HCT116 (cell line): ENCODE measurements at regions not wholly inside any gene's neighbourhood (a gene's known extent, or its start where the extent isn't known, plus 50 kb on each side); places are given as distances from the start of the nearest gene placed in this dataset.

Experiments
- ATAC-seq: fragments of 200-7000 bp; cut with Tn5 transposase; 2 replicates; pipeline ENCODE4 v1.9.1; 2020; ENCODE audit warnings: mild to moderate bottlenecking, moderate library complexity
- BruUV-seq: library from RNA; stranded (reverse); fragments of 400-500 nt; replicated peaks from 2 replicates; lab custom pipeline; 2021; lab: Mats Ljungman, UMichigan
- CTCF ChIA-PET: fragments of 300-600 bp; sonication (Branson Sonifier 250); formaldehyde crosslinking; loops from one replicate; lab custom pipeline; 2021; ENCODE audit warnings: antibody characterized with exemption; lab: Charles Lee
- POLR2A ChIA-PET: fragments of 300-600, 350-600 bp; sonication (Branson Sonifier 250); formaldehyde crosslinking; loops from one replicate; lab custom pipeline; 2021; ENCODE audit warnings: antibody characterized with exemption; lab: Charles Lee
- RAD21 ChIA-PET, 2 experiments: fragments of 300-600 bp; sonication (Branson Sonifier 250); formaldehyde crosslinking; loops; one replicate each; lab custom pipeline; 2023; ENCODE audit warnings: low total read pairs in 2 of 2; ENCODE audit not compliant: uncharacterized antibody in 2 of 2, unreplicated experiment in 2 of 2, low non-redundant PET in 1 of 2; lab: Charles Lee
- DNase-seq: peaks from one replicate; pipeline ENCODE4 v3.0.0-alpha.2; 2010; ENCODE audit warnings: low read depth, low spot score
- H2AFZ ChIP-seq: fragments of 200-600 bp; shearing (Covaris generic), sonication (generic); 2 replicates; pipeline ENCODE4 v1.6.1; 2017; ENCODE audit warnings: low read depth, mixed run types, mixed read lengths, antibody characterized with exemption, low read length; ENCODE audit not compliant: poor library complexity, severe bottlenecking
- H3K27ac ChIP-seq: 2 replicates; pipeline ENCODE4 v1.5.1; 2012; ENCODE audit warnings: low read depth, low read length
- H3K27me3 ChIP-seq: fragments of 200-600 bp; sonication (generic); 2 replicates; pipeline ENCODE4 v1.6.1; 2016; ENCODE audit warnings: mixed run types, low read length, mixed read lengths; ENCODE audit not compliant: insufficient read depth
- H3K36me3 ChIP-seq, 2 experiments: fragments of 200-500 bp in 1 of 2; fragments of 200-600 bp in 1 of 2; sonication (Bioruptor generic) in 1 of 2; sonication (generic) in 1 of 2; 2 replicates each; pipeline versions ENCODE4 v1.5.1 to v1.6.1; 2014 to 2016; ENCODE audit warnings: low read length in 2 of 2, inconsistent platforms in 1 of 2, mixed read lengths in 1 of 2, mixed run types in 1 of 2; ENCODE audit not compliant: insufficient read depth in 2 of 2, control insufficient read depth in 1 of 2
- H3K4me1 ChIP-seq, 2 experiments: fragments of 200-600 bp in 1 of 2; sonication (generic) in 1 of 2; 2 replicates each; pipeline versions ENCODE4 v1.5.1 to v1.6.1; 2012 to 2017; ENCODE audit warnings: low read length in 2 of 2, inconsistent platforms in 1 of 2, mild to moderate bottlenecking in 1 of 2, mixed read lengths in 1 of 2, mixed run types in 1 of 2, moderate library complexity in 1 of 2; ENCODE audit not compliant: insufficient read depth in 2 of 2, control insufficient read depth in 1 of 2
- H3K4me2 ChIP-seq: fragments of 200-600 bp; sonication (generic); 2 replicates; pipeline ENCODE4 v1.6.1; 2017; ENCODE audit warnings: mixed run types, low read length, mixed read lengths
- H3K4me3 ChIP-seq, 2 experiments: fragments of 200-600 bp in 1 of 2; sonication (generic) in 1 of 2; replicated peaks in 1 of 2; 2 replicates each; pipeline ENCODE4 v1.5.1; 2011 to 2016; ENCODE audit warnings: low read length in 2 of 2, control low read depth in 1 of 2, low read depth in 1 of 2, mild to moderate bottlenecking in 1 of 2, mixed read lengths in 1 of 2, mixed run types in 1 of 2
- H3K79me2 ChIP-seq: fragments of 200-600 bp; sonication (generic); 2 replicates; pipeline ENCODE4 v1.6.1; 2017; ENCODE audit warnings: mild to moderate bottlenecking, mixed run types, low read length, moderate library complexity, mixed read lengths; ENCODE audit not compliant: insufficient read depth
- H3K9ac ChIP-seq: fragments of 200-600 bp; sonication (generic); 2 replicates; pipeline ENCODE4 v1.6.1; 2016; ENCODE audit warnings: low read length, mixed read lengths
- H3K9me2 ChIP-seq: fragments of 200-600 bp; sonication (generic), shearing (Covaris generic); 2 replicates; pipeline ENCODE4 v1.6.1; 2017; ENCODE audit warnings: mixed run types, mild to moderate bottlenecking, moderate library complexity; ENCODE audit not compliant: insufficient read depth
- H3K9me3 ChIP-seq, 2 experiments: fragments of 200-500 bp in 1 of 2; fragments of 200-600 bp in 1 of 2; sonication (Bioruptor generic) in 1 of 2; sonication (generic) in 1 of 2; 2 replicates each; pipeline ENCODE4 v1.6.1; 2014 to 2017; ENCODE audit warnings: low read length in 2 of 2, mixed read lengths in 2 of 2, inconsistent platforms in 1 of 2, low read depth in 1 of 2, mild to moderate bottlenecking in 1 of 2, mixed run types in 1 of 2, moderate library complexity in 1 of 2; ENCODE audit not compliant: control insufficient read depth in 1 of 2, insufficient read depth in 1 of 2
- H4K20me1 ChIP-seq: fragments of 200-600 bp; sonication (generic), shearing (Covaris generic); 2 replicates; pipeline ENCODE4 v1.6.1; 2017; ENCODE audit warnings: mixed run types, mild to moderate bottlenecking, moderate library complexity; ENCODE audit not compliant: insufficient read depth
- ATF3 ChIP-seq: IDR thresholded peaks from 2 replicates; pipeline ENCODE4 v1.6.1; 2012
- CEBPB ChIP-seq: IDR thresholded peaks from 2 replicates; pipeline ENCODE4 v1.6.1; 2012; ENCODE audit warnings: low read depth
- CTCF ChIP-seq, 3 experiments: fragments of 200-600 bp in 1 of 3; sonication (generic) in 1 of 3; IDR thresholded peaks in 2 of 3; conservative IDR thresholded peaks in 1 of 3; 2 replicates each; pipeline ENCODE4 v1.5.1; 2012 to 2017; ENCODE audit warnings: low read depth in 2 of 3, low read length in 2 of 3, antibody characterized with exemption in 1 of 3, borderline replicate concordance in 1 of 3, control low read depth in 1 of 3, mild to moderate bottlenecking in 1 of 3, mixed read lengths in 1 of 3, mixed run types in 1 of 3, moderate library complexity in 1 of 3; ENCODE audit not compliant: insufficient read depth in 1 of 3
- EGR1 ChIP-seq: IDR thresholded peaks from 2 replicates; pipeline ENCODE4 v1.6.1; 2012; ENCODE audit warnings: low read depth
- EZH2 ChIP-seq: fragments of 200-600 bp; sonication (generic); IDR thresholded peaks from 2 replicates; pipeline ENCODE4 v1.6.1; 2017; ENCODE audit warnings: antibody characterized with exemption, mixed run types
- EZH2phosphoT487 ChIP-seq: fragments of 200-600 bp; IDR thresholded peaks from 2 replicates; pipeline ENCODE4 v1.6.1; 2018; ENCODE audit warnings: antibody characterized with exemption, borderline replicate concordance
- JUND ChIP-seq: IDR thresholded peaks from 2 replicates; pipeline ENCODE4 v1.6.1; 2012
- MAX ChIP-seq: IDR thresholded peaks from 2 replicates; pipeline ENCODE4 v1.6.1; 2012
- SIN3A ChIP-seq: IDR thresholded peaks from 2 replicates; pipeline ENCODE4 v1.6.1; 2012; ENCODE audit warnings: low read depth
- SP1 ChIP-seq: IDR thresholded peaks from 2 replicates; pipeline ENCODE4 v1.6.1; 2012; ENCODE audit warnings: low read depth
- YY1 ChIP-seq: IDR thresholded peaks from 2 replicates; pipeline ENCODE4 v1.6.1; 2011; ENCODE audit warnings: low read length, low read depth, moderate library complexity, mild to moderate bottlenecking; ENCODE audit not compliant: insufficient replicate concordance; ENCODE audit errors: extremely low read depth
- ZFX ChIP-seq: fragments of 450-650 bp; IDR thresholded peaks from 2 replicates; pipeline ENCODE4 v1.6.1; 2017
- intact Hi-C: fragments of 100-400 bp; cut with micrococcal nuclease; formaldehyde crosslinking; loops from 2 replicates; pipeline ENCODE4 v1.10.0; 2022
- TF ChIP-seq, protein P1 (sequence below): IDR thresholded peaks from 2 replicates; pipeline ENCODE4 v1.6.1; 2012; ENCODE audit warnings: low read depth

DNA sequence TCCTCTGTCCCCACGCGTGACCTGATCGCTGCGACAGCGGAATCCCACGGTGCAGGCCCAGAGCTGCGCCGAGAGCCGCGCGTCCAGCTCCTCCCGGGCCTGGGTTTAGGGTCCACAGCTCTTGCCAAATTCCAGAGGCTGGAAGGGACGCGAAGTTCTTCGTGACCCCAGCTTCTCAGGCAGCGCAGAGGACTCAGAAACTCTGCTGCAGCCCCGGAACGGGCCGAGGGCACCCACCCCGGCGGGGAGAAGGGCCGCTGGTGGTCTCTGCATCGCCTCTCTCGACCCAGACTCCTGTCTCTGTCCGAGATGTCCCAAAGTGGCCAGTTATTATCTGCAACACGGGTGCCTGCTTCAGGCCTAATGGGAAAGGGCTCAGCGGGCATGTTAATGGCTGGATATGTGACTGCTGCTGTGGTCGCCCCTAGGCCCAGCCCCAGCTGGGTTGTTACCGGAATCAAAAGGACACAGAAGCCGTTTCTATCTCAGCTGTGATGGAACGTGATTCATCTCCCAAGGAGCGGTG, 236.4 kb downstream of the VRK1 start:
- H3K27me3 ChIP-seq: no peaks in the 10 kb centered on the region
- H3K4me3 ChIP-seq: no peak overlapping the region
- intact Hi-C loops: no loop called here
- H3K4me1 ChIP-seq: no peaks in the 10 kb centered on the region
- ATAC-seq: no peak
- no peak overlapping the region for H2AFZ ChIP-seq
- H4K20me1 ChIP-seq: no peaks in the 10 kb centered on the region
- ChIA-PET CTCF (no interaction called here), RAD21 (no interaction called here), POLR2A (no interaction called here)
- no peaks in the 10 kb centered on the region for H3K36me3 ChIP-seq
- H3K4me2 ChIP-seq: no peak overlapping the region
- no peak overlapping the region for H3K27ac ChIP-seq
- no peak for DNase-seq
- no peaks in the 10 kb centered on the region for H3K79me2 ChIP-seq
- no peaks in the 10 kb centered on the region for H3K9me2 ChIP-seq
- BruUV-seq: no TSS peak
- H3K9me3 ChIP-seq: no peaks in the 10 kb centered on the region
- H3K9ac ChIP-seq: no peak overlapping the region
- TF ChIP-seq EGR1 (no peak), MAX (no peak), CTCF (IDR thresholded peaks at IDR 0.05 in 2 of 3, conservative IDR thresholded peaks at IDR 0.05 in 1 of 3; ENCODE audit: borderline replicate concordance in 1 of 3, insufficient read depth in 1 of 3, low read depth in 2 of 3, low read length in 2 of 3) (no peak), SIN3A (no peak), JUND (no peak), ZFX (no peak), YY1 (no peak), ATF3 (no peak), SP1 (no peak), EZH2phosphoT487 (no peak), CEBPB (no peak), EZH2 (no peak)
- TF ChIP-seq, protein P1, sequence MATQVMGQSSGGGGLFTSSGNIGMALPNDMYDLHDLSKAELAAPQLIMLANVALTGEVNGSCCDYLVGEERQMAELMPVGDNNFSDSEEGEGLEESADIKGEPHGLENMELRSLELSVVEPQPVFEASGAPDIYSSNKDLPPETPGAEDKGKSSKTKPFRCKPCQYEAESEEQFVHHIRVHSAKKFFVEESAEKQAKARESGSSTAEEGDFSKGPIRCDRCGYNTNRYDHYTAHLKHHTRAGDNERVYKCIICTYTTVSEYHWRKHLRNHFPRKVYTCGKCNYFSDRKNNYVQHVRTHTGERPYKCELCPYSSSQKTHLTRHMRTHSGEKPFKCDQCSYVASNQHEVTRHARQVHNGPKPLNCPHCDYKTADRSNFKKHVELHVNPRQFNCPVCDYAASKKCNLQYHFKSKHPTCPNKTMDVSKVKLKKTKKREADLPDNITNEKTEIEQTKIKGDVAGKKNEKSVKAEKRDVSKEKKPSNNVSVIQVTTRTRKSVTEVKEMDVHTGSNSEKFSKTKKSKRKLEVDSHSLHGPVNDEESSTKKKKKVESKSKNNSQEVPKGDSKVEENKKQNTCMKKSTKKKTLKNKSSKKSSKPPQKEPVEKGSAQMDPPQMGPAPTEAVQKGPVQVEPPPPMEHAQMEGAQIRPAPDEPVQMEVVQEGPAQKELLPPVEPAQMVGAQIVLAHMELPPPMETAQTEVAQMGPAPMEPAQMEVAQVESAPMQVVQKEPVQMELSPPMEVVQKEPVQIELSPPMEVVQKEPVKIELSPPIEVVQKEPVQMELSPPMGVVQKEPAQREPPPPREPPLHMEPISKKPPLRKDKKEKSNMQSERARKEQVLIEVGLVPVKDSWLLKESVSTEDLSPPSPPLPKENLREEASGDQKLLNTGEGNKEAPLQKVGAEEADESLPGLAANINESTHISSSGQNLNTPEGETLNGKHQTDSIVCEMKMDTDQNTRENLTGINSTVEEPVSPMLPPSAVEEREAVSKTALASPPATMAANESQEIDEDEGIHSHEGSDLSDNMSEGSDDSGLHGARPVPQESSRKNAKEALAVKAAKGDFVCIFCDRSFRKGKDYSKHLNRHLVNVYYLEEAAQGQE: no peak
